NCI-H2029 (cell line): ENCODE measurements at regions not wholly inside any gene's neighbourhood (a gene's known extent, or its start where the extent isn't known, plus 50 kb on each side); places are given as distances from the start of the nearest gene placed in this dataset.
"Not testable (repeated sequence)": the region's sequence is repeated elsewhere in the genome, so short reads cannot be mapped to it uniquely, and the experiment has no call there.

Experiments
- DNase-seq: peaks from one replicate; lab custom pipeline; 2025; lab: John Stamatoyannopoulos, UW

DNA sequence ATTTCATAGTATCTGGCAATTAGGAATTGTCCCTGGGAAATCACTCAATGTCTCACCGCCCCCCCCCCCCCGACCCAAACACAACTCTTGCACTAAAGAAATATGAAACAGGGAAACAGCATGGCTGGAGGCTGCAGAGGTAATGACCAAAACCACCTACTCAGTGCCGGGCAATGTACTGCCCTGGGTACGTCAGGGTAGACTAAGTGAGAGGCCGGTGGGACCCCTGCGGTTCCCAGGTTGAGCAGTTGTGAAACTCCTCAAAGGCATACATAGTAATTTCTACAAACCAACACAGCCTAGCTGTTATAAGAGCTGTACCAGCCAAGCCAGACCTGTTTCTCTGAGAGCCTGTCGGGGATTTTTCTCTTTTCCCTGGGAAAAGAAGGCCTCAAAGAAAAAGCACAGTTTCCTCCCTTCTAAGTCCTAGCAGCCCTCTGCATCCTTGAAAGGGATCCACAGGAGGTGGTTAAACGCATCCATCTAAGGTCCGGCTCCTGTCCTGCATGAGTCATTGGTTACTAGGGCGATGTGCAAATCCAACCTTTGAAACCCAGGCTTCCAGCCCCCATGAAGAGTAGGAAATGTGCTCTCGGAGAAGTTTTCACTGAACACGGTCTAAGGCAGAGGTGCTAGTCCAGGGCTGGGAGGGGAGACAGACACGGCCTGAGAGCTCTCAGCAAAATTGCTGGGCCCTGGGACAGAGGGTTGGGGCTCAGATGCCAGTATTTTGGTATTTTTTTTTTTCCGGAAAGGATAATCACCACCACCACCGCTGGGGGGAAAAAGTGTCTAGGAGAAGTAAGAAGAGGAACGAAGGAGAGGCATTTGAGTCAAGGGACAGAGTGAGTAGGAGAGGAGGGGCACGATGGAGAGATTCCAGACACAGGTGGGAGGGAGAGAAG lies 172.8 kb downstream of the ATP6V0E2 start:
- DNase-seq = not testable (repeated sequence)

DNA sequence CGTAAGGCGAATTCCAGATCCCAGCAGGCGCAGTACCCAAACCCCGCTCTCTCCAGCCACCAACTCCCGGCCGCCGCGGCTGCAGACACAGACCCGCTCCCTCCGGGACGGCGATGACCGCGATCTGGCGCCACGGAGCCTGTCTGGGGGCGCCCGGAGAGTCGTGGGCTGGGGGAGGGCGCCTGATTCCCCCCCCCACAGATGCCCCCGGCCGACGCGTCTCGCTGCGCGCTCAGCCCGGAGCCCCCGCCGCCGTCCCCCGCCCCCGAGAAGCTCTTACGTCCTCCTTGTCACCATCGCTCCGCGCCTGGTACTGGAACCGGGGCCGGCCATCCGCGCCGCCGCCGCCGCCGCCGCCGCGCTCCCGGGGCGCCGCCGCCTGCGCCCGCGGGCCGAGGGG lies 173.6 kb downstream of the ATP6V0E2 start:
- DNase-seq = not testable (repeated sequence)

GRCh38 chr7:150047772-150048171 lies 174.0 kb downstream of the ATP6V0E2 start:
- not testable (repeated sequence) for DNase-seq

- DNase-seq = not testable (repeated sequence)
Measured at GRCh38 chr7:150048244-150049011, 174.7 kb downstream of the ATP6V0E2 start.

GRCh38 chr7:150049012-150049655 lies 175.4 kb downstream of the ATP6V0E2 start:
- not testable (repeated sequence) for DNase-seq

GRCh38 chr7:150053396-150053795 lies 179.6 kb downstream of the ATP6V0E2 start:
- not testable (repeated sequence) for DNase-seq

DNA sequence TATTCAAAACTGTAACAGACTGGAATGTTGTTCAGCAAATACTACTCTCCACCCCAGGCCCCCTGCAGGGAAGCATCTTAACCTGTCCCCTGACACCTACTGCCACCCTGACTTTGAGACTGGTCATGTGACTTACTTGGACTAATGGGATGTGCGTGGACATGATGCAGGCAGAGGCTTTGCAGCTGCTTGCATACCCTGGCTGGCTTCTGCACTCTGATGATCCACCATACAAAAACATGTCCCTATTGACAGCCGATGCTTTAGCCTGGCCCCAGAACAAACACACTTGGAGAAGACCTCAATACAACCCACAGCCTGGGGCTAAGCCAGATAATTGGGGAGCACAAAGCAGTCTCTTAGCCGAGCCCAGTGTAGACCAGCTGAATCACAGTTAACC lies 180.5 kb downstream of the ATP6V0E2 start:
- not testable (repeated sequence) for DNase-seq

GRCh38 chr7:150060259-150061221 lies 186.8 kb downstream of the ATP6V0E2 start:
- DNase-seq = not testable (repeated sequence)

DNA sequence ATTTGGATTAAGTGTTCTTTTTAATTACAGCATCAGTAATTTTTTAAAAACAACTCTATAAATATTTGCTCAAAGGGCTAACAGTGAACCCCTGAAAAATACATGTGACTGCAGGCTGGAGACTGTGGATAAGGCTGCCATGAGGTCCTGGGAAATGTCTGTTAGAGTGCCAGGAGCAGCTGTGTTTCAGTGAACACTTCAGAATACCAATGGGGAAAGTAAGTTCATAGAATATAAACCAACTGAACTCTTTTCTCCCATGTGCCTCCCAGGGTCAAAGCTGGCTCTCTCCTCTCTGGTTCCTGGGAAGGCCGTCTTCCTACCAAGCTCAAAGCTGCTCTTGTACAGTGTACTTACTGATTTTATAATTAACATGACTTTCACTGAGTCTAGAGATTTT lies 189.4 kb downstream of the ATP6V0E2 start:
- DNase-seq = not testable (repeated sequence)

- not testable (repeated sequence) for DNase-seq
Measured at GRCh38 chr7:150069555-150070313, 196.0 kb downstream of the ATP6V0E2 start.

DNA sequence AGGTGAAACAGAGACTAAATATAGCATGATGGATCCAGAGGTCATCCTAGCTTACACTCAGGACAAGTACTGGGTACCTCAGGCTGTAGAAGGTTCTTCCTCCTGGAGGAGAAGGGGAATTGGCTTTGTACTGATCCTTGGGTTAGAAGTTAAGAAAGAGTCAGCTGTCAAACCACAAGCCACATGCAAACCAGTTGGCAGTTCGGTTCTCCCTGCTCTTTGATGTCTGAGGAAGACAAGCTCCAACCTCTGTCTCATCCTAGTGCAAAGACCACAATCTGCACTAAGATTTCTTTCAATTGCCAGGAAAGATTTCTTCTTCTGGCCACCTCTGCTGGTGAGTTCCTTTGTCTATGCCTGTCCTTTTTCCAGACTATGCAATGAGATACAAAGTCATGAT lies 203.8 kb downstream of the ATP6V0E2 start:
- not testable (repeated sequence) for DNase-seq

DNA sequence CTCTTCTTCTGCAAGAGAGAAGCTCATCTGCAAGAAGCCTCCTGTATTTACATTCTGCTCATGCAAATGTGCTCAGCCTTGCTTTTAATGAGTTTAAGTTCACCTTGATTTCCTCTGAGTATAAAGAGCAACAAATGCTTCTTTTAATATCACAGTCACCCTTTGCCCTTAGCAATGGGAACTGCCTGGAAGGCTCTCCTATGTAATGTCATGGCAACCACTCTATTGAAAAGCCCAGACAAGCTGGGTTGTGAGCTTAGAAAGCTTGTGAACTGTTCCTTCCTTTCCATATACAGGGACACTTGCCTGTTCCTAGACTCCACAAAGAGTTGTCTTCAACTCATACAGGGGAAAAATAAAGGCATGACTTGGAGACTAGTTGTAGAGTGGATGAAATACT lies 208.1 kb downstream of the ATP6V0E2 start:
- not testable (repeated sequence) for DNase-seq

DNA sequence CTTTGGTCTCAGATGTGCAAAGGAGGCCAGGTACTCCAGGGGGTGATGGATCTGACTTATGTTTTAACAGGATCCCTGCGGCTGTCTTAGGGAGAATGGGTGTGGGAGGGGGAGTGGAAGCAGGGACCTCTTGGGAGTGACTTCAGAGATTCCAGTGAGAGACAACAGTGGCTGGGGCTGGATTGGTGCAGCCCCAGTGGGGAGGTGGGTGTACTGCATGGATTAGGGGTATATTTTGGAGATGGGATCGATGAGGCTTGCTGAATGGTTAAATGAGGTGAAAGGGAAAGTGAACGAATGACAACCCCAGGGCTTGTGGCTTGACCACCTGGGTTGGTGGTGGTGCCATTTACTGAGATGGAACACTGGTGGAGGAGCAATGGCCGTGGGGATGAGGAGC lies 211.0 kb downstream of the ATP6V0E2 start:
- not testable (repeated sequence) for DNase-seq

DNA sequence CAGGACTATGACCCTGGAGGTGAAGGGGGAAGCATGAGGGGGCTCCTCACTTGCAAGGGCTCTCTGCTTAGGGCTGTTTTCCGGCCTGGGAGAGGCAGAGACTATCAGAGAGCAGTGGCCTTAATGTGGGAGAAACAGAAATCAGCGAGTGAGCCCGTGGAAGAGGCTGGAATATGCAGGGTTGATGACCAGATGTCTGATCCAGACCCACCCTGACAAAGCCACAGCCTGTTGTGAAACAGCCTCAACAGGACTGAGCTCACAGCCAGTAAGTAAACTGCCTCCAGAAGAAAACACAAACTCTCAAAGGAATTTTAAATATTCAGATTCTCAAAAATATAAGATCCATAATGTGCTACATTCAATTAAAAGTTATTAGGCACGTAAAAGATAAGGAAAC lies 213.7 kb downstream of the ATP6V0E2 start:
- DNase-seq = not testable (repeated sequence)

DNA sequence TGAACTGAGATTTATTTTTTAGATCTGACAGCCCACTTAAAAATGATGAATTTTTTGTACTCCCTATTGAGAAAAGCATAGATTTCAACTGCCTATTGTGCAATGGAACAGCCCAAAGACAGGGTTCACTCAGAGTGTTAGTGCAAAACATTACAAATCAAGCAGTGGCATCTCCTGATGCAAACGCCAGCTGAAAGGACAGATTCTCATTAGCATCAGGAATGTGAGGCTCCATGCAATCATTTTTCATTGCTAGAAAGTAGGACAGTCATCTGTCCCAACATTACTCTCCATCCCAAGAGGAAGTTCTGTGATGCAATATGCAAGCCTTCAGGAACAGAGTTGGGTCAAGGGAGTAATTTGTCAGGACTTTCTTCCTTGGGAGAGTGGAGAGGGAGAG lies 215.4 kb downstream of the ATP6V0E2 start:
- DNase-seq = not testable (repeated sequence)

GRCh38 chr7:150090776-150091175 lies 217.0 kb downstream of the ATP6V0E2 start:
- DNase-seq = not testable (repeated sequence)

DNA sequence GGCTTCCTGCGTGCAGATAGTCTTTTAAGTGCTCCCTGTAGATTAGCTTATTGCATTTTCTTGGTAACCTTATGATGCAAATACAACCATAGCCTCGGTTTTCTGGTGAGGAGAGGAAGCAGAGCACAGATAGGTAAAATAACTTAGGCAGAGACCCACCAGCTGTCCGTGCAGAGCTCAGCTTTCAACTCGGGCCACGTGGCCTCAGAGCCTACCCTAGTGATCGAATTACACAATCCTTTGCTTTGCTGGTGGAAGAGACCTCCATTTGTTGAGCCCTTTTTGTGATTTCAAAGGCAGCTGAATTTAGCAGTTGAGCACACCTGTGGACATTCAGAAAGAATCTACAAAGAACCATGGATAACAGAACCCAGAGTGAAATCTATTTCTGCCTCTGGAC lies 220.1 kb downstream of the ATP6V0E2 start:
- peak; percentile 2 for DNase-seq

DNA sequence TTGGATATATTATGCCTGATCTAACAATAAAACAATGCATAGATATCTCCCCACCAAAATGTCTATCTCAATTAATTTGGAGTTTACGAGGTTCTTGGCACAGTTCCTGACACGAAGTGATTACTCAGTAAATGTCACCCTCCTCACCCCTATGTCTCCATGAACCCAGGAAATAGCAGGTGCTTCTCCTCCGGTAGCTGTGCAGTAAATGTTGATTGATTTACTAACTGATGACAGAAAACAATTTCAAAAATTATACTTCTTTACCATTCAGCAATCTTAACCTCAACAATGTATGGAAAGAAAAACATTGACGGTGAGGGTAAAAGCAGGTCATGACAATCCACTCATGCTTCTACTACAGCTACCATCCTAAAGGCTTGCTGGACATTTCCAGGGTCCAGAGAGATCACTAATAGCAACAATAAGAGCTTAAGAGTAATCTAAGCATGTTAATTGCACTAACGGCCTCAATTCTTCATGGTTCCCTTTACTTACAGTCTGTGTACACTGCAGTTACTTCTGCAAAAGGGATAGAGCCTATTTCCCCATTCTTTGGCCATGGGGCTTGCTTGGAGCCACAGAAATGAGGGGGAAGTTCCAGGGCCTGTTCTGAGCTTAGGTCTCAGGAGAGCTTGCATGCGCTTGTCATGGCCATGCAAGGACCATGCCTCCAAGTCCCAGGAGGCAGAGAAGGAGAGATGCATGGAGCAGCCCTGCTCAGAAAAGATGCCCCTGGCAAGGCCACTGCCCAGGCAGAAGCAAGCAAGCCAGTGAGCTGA lies 222.6 kb downstream of the ATP6V0E2 start:
- DNase-seq = not testable (repeated sequence)

DNA sequence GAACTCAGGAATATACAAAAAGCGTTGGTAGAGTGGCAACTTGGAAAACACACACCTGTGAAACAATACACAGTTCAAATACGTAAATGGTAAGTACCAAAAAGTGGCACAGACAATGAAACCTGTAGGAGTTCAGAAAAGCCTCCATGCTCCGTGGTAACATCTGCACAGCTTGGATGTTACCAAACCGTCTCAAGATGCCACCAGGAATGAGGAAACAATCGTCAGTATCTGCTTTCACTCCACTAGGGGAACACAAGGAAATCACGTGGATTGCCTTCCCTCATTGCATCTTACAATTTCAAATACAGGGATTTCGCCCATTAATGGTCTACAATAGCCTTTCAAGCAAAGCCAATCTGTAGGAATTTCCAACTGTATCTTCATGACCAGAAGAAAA lies 224.6 kb upstream of the LRRC61 start:
- not testable (repeated sequence) for DNase-seq

- not testable (repeated sequence) for DNase-seq
Measured at GRCh38 chr7:150101282-150101681, 221.9 kb upstream of the LRRC61 start.
